COR-L47 (cell line): ENCODE measurements at regions not wholly inside any gene's neighbourhood (a gene's known extent, or its start where the extent isn't known, plus 50 kb on each side); places are given as distances from the start of the nearest gene placed in this dataset.
"Not testable (repeated sequence)": the region's sequence is repeated elsewhere in the genome, so short reads cannot be mapped to it uniquely, and the experiment has no call there.

Experiments
- DNase-seq: peaks from one replicate; lab custom pipeline; 2025; lab: John Stamatoyannopoulos, UW

DNA sequence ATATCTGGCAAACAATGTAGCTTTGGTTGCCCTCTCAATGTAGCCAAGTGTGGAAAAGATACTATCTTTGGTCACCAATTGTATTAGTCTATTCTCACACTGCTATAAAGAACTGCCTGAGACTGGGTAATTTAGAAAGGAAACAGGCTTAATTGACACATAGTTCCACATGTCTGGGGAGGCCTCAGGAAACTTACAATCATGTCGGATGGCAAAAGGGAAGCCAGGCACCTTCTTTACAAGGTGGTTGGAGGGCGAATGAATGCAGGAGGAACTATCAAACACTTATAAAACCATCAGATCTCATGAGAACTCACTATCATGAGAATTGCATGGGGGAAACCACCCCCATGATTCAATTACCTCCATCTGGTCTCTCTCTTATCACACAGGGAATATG lies 133.1 kb upstream of the TBCA start:
- no peak for DNase-seq

DNA sequence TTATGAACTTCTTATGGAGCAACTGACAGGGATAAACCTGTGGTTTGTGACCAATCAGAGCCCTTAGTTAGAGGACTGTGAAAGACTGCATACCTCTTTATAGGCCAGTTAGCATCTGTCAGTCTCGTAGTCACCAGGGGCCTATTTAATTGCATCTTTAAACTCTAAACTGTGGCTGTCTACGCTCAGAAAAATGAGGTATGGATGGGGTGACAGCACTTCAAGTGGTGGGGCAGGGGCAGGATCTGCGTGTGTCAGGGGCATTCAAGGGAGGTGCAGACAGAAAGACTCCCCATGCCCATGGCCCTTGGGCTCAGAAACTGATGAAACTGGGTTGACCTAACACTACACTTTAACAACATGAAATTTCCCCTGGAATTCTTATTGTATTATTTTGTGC lies 132.6 kb upstream of the TBCA start:
- DNase-seq = no peak

DNA sequence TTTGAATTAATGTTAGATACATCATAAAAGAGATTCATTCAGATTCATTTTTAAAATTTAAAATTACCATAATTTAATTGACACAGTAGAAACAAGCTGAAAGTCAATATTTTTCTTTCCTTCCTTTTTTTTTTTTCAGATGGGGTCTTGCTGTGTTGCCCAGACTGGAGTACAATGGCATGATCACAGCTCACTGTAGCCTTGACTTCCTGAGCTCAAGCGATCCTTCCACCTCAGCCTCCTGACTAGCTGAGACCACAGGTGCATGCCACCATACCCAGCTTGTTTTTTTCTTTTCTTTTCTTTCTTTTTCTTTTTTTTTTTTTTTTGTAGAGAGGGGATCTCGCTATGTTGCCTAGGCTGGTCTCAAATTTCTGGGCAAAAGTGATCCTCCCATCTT lies 131.6 kb upstream of the TBCA start:
- no peak for DNase-seq

DNA sequence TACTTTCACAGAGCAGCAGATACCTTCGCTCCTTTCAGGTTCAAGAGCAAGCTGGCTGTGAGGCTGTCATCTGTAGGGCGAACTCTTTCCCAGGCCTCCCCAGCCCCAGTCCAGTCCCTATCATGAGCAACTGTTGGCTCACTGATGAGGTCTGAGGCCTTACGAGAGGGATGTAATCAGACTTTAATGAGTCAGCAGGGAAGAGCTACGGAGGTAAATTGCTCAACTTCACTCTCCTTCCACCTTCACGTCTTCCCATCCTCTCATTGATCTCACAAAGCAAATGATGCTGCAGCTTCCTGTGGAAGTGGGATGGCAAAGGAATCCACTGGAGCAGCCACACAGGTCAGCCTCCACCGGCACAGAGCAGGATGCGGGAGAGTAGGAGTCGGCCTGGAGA lies 130.7 kb upstream of the TBCA start:
- DNase-seq = no peak

DNA sequence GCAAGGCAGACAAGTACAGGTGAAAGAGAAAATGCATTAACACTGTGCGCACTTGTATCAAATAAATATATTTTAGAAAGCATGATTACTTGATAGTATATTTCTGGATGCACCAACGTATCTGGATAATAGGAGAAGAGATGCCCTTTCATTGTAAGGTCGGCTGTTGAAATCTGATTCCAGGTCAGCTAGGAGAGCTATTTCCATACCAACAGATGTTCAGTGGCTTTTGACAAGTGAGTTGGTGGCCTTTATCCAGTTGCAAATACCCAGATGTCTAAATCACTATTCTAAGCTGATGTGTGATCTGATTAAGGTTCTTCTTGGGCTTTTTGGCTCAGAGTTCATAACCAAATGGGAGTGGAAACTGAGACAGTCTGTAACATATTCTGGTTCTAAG lies 128.2 kb upstream of the TBCA start:
- no peak for DNase-seq

DNA sequence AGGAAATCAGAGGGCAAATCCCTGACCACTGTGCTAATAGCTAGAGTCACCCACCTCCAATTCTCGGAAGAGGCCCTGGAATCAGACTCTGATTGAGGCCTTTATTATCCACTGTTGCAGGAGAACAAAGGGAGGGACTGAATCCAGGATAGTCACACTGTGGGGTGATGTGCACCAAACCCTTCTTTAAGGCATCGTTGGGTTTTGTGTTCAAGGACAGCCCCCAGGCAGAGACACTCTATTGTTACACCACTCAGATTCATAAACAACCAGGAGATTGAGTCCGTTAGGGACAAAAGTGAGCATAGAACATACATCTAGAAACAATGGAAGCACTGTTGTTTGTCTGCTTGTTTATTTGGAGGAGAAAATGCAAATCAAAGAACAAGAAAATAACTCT lies 124.6 kb upstream of the TBCA start:
- no peak for DNase-seq

DNA sequence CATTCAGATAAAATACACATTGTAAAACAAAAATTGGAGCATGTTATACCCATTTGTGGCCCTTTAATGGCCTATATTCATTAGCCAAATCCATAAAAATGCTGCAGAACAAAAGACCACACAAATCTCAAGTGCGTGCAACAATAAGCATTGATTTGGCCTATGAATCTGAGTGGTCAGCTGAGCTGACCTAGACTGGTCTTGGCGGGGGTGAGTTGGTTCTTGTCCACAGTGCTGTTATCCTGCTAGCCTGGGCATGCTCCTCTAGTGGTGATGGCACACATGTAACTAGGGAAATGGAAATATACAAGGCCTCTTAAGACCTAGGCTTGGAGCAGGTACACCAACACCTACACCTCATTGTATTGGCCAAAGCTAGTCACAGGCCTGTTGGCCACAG lies 122.2 kb upstream of the TBCA start:
- no peak for DNase-seq

DNA sequence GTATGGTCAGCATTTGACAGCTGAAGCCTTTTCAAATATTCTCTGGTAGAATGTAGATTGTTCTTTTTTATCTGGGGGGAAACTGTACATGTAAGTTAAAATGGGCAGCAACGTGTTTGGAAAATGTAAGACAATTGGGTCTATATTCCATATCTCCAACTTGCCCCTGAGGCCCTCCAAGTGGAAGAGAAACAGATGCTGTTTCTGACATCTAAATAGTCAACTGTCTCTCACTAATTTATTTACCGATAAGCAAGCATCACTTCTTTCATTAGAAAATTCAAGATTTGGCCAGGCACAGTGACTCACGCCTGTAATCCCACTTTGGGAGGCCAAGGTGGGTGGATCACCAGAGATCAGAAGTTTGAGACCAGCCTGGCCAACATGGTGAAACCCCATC lies 120.2 kb upstream of the TBCA start:
- no peak for DNase-seq

DNA sequence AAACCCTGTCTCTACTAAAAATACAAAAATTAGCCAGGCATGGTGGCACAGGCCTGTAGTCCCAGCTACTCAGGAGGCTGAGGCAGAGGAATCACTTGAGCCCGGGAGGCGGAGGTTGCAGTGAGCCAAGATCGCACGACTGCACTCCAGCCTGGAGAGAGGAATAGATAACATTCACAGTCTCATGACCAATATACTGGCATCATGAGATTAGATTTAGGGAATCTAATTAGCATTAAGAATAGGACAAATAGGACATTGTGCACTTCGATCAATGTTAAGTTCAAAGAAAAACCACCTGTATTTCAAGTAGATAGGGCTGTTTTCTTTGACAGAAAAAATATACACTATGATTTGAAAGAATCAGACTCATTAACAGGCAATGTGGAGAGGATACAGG lies 118.0 kb upstream of the TBCA start:
- DNase-seq = not testable (repeated sequence)

DNA sequence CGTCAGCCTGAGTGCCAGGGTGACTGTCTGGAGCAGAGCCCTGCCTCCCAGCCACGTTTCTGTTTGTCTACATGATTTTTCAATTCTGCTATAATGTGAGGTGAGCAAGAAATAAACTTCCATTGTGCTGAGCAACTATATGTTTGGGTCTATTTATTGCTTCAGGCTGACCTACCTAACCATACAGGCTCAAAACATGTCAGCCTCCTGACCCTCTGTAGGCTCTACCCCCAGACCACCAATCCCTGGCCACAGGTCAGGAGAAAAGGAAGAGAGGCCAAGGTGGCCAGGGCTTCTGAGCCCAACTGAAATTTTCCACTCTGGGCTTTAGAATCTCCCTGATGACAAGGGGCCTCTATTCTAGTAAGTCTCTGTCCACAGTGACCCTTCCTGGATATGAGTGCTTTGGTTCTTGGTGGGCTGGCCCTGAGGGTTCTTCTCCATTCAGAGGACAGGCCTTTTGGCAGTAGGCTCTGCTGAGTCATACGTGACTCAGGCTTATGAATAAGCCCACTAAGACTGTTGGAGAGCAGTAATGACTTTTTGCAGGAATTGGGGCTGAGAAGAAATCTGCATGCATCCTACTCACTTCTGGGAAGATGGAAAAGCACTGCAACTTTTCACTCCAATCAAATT lies 117.2 kb upstream of the TBCA start:
- DNase-seq = no peak

DNA sequence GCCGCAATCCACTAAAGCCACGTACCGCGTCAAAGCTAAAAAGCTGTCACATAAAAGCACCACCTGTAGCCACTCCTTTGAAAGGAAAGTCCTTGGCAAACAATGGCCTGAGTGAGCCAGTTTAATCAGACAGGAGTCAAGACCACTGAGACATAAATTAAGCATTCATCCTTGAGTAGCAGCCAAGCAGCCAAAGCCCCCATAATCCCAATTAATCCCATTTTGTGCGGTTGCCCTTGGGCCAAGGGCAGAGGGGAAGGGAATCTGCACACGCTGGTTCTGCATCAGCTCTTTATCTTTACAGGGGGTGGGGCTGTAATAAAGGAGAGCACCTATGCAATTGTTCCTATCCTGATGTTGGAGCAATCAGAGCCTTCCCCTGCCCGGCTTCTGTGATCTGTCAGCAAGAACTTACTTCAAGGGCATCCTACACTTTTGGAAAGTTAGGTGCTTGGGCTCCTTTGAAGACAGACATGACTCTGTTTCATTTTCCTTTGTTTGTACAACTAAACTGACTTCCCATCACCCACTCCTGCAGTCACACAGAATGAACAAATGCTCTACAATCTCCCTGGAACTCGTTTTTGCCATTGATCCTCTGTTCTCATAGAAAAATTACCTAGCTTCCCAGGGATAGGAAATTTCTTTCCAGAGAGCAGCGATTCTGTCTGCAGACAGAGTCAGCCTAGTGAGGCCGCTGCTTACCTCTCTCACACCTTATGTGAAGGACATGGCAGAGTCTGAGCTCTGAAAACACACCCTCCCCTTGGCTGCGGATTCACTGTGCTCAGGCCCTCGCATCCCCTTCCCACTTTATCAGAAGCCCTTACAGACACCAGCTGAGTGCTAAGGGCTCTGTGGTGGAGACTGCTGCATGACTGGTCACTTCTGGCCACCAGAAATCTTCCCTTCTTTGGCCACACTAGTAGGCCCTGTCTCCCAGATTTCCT lies 116.2 kb upstream of the TBCA start:
- DNase-seq = no peak

DNA sequence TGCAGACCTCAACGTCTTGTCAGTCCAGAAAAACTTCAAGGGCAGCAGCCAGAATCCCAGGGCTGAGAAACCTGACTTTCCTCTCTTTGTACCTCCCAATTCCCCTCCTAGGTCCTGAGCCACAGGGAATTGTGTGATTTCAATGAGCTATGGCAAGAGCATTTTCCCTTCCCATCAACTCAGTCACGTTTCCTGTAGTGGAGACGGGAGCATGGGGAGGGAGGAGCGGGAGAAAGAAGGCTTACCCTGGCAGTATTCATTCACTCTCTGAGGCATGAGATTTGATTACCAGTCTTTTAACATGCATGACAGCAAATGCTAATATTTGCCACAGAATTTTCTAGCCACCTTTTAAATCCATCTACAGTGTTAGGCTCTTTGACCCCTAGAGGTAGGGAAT lies 109.4 kb upstream of the TBCA start:
- no peak for DNase-seq

DNA sequence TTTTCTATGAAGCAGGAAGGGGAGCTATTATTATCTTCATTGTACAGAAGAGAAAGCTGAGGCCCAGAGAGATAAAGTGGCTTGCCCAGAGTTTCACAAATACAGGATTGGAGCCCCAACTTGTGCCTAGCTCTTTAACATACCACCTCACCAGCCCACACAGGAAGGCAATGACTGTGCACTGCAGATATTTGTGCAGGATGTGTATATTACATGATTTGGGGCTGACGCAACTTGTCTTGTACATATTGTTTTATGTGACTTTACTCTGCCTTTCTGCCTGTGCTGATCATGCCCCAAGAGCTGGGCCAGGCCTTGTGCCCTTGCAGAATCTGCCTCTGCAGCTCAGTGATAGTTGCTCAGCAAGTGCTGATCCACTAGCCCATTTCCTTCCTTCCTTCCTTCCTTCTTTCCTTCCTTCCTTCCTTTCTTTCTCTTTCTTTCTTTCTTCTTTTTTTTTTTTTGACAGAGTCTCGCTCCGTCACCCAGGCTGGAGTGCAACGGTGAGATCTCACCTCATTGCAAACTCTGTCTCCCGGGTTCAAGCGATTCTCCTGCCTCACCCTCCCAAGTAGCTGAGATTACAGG lies 106.6 kb upstream of the TBCA start:
- DNase-seq = no peak

DNA sequence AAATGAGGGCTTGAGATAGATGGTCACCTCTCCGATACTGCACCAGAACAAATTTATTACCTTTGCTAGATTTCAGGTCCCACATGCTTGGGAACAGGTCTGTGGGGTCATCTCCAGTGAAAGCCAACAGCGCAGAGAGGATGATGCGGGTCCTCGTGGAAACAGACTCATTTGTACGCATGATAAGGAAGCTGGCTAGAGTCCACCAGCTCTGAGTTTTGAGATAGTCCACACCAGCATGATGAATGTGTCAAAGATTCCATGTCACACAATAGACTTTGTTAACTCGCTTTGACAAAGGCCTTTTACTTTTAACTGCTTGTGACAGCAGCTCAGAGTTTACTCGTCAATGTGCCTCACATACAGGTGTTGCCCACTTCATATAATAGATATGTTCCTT lies 105.4 kb upstream of the TBCA start:
- DNase-seq = no peak

DNA sequence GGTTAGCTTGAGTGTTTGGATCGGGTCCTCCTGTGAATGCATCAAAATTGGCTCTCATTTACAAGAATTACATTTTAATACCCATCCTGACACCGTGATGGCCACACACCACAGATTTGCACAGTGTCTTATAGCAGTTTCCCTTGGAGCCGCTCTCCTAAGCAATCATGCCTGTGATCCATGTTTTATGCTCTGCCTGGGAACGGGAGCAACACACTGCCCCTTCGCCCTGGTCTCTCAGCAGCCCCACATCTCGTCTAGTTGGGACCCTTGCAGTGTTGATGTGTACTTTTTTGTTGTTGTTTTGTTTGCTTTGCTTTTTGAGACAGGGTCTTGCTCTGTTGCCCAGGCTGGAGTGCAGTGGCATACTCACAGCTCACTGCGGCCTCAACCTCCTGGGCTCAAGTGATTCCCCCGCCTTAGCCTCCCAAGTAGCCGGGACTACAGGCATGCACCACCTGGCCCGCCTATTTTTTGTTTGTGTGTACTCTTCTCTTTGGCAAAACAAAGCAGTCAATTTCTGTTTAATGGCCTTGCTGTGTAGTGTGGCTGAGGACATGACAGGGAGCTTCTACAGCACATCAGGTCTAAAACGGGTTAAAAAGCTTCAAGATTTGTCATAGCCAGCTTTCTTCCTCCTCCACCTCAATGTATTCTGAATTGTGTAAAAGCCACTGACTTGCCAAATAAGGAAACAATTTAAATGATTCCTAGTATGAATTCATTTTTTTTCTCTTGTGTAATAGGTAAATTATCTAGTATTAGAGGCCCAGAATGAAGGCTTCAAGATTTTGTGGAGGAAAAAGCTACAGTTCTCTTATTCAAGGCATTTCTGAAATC lies 101.6 kb upstream of the TBCA start:
- no peak for DNase-seq

DNA sequence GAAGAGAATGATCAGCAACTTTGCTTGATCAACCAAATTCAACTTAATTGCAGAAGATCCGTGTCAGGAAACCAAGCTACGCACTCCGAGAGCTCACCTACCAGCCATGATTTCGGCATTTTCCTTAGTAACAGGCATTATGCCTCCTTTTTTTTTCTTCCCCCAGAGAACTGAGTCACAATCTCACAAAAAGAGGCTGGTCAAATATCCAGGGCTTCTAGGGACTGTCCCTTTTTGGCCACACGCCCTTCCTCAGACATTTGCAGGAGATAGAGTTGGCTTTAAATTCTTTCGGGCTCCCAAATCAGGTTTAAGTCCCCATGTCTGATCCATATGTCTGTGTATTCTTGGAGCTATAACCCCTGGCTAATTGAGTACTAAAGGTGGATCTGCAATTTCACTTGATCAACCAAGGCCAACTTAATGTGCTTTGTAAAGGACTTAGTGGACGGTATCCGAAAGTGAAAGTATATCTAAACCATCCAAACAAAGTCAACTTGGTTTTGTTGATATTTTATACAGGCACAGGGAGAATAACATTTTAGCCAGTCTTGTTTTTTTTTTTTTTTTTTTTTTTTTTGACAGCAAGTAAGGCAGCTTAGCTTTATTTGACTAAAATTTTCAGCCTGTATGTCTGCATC lies 100.8 kb upstream of the TBCA start:
- DNase-seq = no peak

DNA sequence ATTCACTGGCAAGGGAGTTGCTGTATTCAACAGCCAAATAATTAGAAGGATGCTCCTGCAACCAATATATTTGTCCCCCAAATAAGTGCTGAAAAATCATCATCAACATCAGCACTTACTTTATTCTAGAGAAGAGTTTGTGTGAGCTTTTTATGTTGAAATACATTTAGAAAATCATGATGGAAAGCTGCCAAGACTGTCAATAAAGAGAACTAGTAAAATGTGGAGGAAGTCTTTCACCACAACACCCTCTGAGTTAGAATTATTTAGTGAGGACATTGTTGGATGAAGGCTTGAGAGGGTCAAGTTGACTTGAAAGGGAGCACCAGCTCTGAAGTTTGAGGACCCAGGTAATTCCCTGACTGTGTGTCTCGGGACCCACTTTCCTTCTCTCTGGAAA lies 100.2 kb upstream of the TBCA start:
- no peak for DNase-seq

DNA sequence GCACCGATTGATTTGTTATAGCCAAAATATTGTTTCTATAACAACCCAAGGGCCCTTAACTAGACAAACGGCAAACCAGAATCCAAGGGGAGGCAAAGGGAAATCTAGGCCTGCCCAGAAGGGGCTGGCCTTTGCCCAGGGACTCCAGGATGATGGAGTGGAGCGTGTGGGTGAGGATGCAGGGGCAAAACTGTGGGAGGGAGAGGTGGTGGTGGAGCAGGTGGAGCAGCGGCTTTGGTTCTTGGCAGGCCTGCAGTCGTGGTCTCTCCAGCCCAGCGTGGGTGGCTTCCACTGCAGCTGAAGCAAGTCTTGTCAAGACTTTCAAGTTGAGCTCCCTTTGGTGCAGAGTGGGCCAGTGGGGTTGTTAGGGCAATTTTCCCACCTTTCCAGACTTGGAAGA lies 98.6 kb upstream of the TBCA start:
- DNase-seq = no peak

DNA sequence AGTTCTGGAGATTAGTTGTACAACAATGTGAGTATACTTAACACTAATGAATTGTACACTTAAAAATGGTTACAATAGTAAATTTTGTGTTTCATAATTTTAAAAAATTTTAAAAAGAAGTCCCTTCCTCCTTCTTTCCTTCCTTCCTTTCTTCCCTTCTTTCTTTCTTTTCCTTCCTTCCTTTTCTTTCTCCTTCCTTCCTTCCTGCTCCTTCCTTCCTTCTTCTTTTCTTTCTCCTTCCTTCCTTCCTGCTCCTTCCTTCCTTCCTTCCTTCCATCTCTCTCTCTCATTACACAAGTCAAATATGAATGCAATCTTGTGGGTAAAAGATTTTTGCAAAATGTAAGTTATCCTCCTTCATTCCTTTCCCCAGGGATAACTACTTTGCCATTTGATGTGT lies 97.1 kb upstream of the TBCA start:
- DNase-seq = no peak

DNA sequence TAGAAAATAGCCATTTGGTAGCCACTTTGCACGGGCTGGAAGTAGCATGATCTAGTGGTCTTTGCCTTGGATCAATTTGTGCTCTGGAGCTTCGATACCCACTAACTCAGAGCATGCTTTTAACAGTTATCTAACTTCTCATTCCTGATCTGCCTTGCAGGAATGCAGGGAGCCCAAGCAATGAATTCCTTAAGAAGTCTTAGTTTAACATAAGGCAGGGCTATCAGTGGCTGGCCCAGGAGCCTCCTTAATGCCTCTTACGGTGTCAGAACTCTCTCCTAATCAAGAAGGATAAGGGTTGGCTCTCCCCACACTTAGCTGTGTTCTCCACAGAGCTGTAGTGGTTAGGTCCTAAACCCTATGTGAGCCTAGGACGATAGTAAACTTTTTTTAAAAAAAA lies 95.8 kb upstream of the TBCA start:
- DNase-seq = no peak

DNA sequence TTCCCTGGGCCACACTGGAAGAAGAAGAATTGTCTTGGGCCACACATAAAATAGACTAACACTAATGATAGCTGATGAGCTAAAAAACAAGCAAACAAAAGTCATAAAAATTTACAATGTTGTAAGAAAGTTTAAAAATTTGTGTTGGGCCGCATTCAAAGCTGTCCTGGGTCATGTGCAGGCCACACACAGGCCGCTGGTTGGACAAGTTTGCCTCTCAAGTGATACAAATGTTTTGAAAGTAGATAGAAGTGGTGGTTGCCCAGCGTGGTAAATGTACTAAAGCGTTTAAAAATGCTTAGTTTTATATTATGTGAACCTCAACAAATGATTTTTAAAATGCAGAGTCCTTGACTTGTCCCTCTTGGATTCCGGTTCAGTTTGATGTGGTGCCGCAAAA lies 94.9 kb upstream of the TBCA start:
- no peak for DNase-seq
